Choroid plexus epithelial cell (primary cell): ENCODE measurements at regions not wholly inside any gene's neighbourhood (a gene's known extent, or its start where the extent isn't known, plus 50 kb on each side); places are given as distances from the start of the nearest gene placed in this dataset.

Experiments used
- DNase-seq: peaks from one replicate; pipeline ENCODE4 v3.0.0-alpha.2; 2010; ENCODE audit warnings: low read depth
- H3K4me3 ChIP-seq: 2 replicates; pipeline ENCODE4 v1.5.1; 2011; ENCODE audit warnings: low read depth, mild to moderate bottlenecking, control low read depth, low read length, moderate library complexity
- CTCF ChIP-seq: conservative IDR thresholded peaks from 2 replicates; pipeline ENCODE4 v1.5.1; 2011; ENCODE audit warnings: low read depth, mild to moderate bottlenecking, control low read depth, inconsistent platforms, low read length, moderate library complexity

GRCh38 chr9:15086778-15087324, 176.6 kb upstream of the FREM1 start:
- no peak for TF ChIP-seq CTCF
- DNase-seq, result no peak
- no peak overlapping the region for H3K4me3 ChIP-seq

GRCh38 chr9:15086156-15086763, 176.0 kb upstream of the FREM1 start:
- H3K4me3 ChIP-seq, result no peak overlapping the region
- TF ChIP-seq CTCF, result no peak
- no peak for DNase-seq

- TF ChIP-seq CTCF, result no peak
- no peak for DNase-seq
- H3K4me3 ChIP-seq, result no peak overlapping the region
Measured at GRCh38 chr9:15081021-15081753, 171.0 kb upstream of the FREM1 start.

- DNase-seq, result no peak
- TF ChIP-seq CTCF, result no peak
- no peak overlapping the region for H3K4me3 ChIP-seq
Measured at GRCh38 chr9:15080401-15080800, 170.2 kb upstream of the FREM1 start.

- no peak for DNase-seq
- H3K4me3 ChIP-seq, result no peak overlapping the region
- TF ChIP-seq CTCF, result no peak
Measured at GRCh38 chr9:15079989-15080388, 169.8 kb upstream of the FREM1 start.

- no peak for DNase-seq
- no peak overlapping the region for H3K4me3 ChIP-seq
- TF ChIP-seq CTCF, result no peak
Measured at GRCh38 chr9:15077946-15078729, 167.9 kb upstream of the FREM1 start.
